SK-N-SH (cell line): ENCODE measurements at regions not wholly inside any gene's neighbourhood (a gene's known extent, or its start where the extent isn't known, plus 50 kb on each side); places are given as distances from the start of the nearest gene placed in this dataset.
A peak's percentile ranks its signal among the peaks of the same experiment; 100 is the strongest.

Experiments
- CTCF ChIA-PET: fragments of 300-600, 350-600 bp; formaldehyde crosslinking; extraction: SDS; loops from one replicate; lab custom pipeline; 2021; lab: Yijun Ruan, JAX
- POLR2A ChIA-PET: fragments of 350-600 bp; sonication (Branson Sonifier 250); formaldehyde crosslinking; extraction: SDS; loops from one replicate; lab custom pipeline; 2020; ENCODE audit warnings: antibody characterized with exemption, inconsistent platforms; lab: Yijun Ruan, JAX
- DNase-seq: peaks from one replicate; pipeline ENCODE4 v3.0.0; 2012
- H2AFZ ChIP-seq: fragments of 200-600 bp; sonication (generic); 2 replicates; pipeline ENCODE4 v1.8.1; 2016; ENCODE audit warnings: antibody characterized with exemption, mild to moderate bottlenecking, low read depth
- H3F3A ChIP-seq: fragments of 200-600 bp; sonication (generic); replicated peaks from 2 replicates; pipeline ENCODE3; 2016; ENCODE audit warnings: antibody characterized with exemption, mild to moderate bottlenecking; ENCODE audit not compliant: insufficient read depth
- H3K27ac ChIP-seq, 2 experiments: fragments of 200-500 bp in 1 of 2; fragments of 200-600 bp in 1 of 2; sonication (Bioruptor generic) in 1 of 2; sonication (generic), shearing (Covaris generic) in 1 of 2; 2 replicates each; pipeline versions ENCODE4 v1.5.1 to v1.6.1; 2014 to 2016; ENCODE audit warnings: low read depth in 2 of 2, inconsistent platforms in 1 of 2, low read length in 1 of 2, mild to moderate bottlenecking in 1 of 2, mixed read lengths in 1 of 2
- H3K27me3 ChIP-seq: fragments of 200-600 bp; sonication (generic), shearing (Covaris generic); 2 replicates; pipeline ENCODE4 v1.6.1; 2016; ENCODE audit warnings: mixed run types; ENCODE audit not compliant: insufficient read depth
- H3K36me3 ChIP-seq, 2 experiments: fragments of 200-500 bp in 1 of 2; fragments of 200-600 bp in 1 of 2; sonication (Bioruptor generic) in 1 of 2; sonication (generic) in 1 of 2; replicated peaks in 1 of 2; 2 replicates each; pipeline versions ENCODE3 to v1.5.1; 2014 to 2016; ENCODE audit warnings: low read length in 1 of 2, mild to moderate bottlenecking in 1 of 2; ENCODE audit not compliant: insufficient read depth in 2 of 2, control insufficient read depth in 1 of 2
- H3K4me1 ChIP-seq, 2 experiments: fragments of 200-500 bp in 1 of 2; fragments of 200-600 bp in 1 of 2; sonication (Bioruptor generic) in 1 of 2; sonication (generic), shearing (Covaris generic) in 1 of 2; 2 replicates each; pipeline versions ENCODE4 v1.5.1 to v1.6.1; 2014 to 2016; ENCODE audit warnings: low read depth in 1 of 2, low read length in 1 of 2, mixed run types in 1 of 2; ENCODE audit not compliant: insufficient read depth in 2 of 2, control insufficient read depth in 1 of 2
- H3K4me2 ChIP-seq: fragments of 200-600 bp; sonication (generic), shearing (Covaris generic); 2 replicates; pipeline ENCODE4 v1.6.1; 2017; ENCODE audit warnings: mixed run types
- H3K4me3 ChIP-seq, 2 experiments: fragments of 200-500 bp in 1 of 2; fragments of 200-600 bp in 1 of 2; sonication (Bioruptor generic) in 1 of 2; sonication (generic), shearing (Covaris generic) in 1 of 2; 2 replicates each; pipeline versions ENCODE4 v1.5.1 to v1.8.1; 2014 to 2016; ENCODE audit warnings: low read depth in 2 of 2, inconsistent platforms in 1 of 2, low read length in 1 of 2, mild to moderate bottlenecking in 1 of 2, mixed read lengths in 1 of 2, moderate library complexity in 1 of 2
- H3K79me2 ChIP-seq: fragments of 200-600 bp; sonication (generic); 2 replicates; pipeline ENCODE4 v1.8.1; 2017; ENCODE audit warnings: mild to moderate bottlenecking; ENCODE audit not compliant: insufficient read depth
- H3K9ac ChIP-seq: fragments of 200-600 bp; sonication (generic); 2 replicates; pipeline ENCODE4 v1.6.1; 2017; ENCODE audit warnings: mixed run types
- H3K9me2 ChIP-seq: fragments of 200-600 bp; sonication (generic); 2 replicates; pipeline ENCODE4 v1.6.1; 2017; ENCODE audit warnings: mixed run types
- H3K9me3 ChIP-seq: fragments of 200-600 bp; sonication (generic); 2 replicates; pipeline ENCODE4 v1.6.1; 2017; ENCODE audit warnings: mixed run types, mild to moderate bottlenecking, moderate library complexity
- H4K20me1 ChIP-seq: fragments of 200-600 bp; sonication (generic); 2 replicates; pipeline ENCODE4 v1.6.1; 2017; ENCODE audit warnings: mild to moderate bottlenecking, mixed run types; ENCODE audit not compliant: insufficient read depth
- ELF1 ChIP-seq: IDR thresholded peaks from 2 replicates; pipeline ENCODE4 v1.4.0; 2012
- EZH2phosphoT487 ChIP-seq: fragments of 200-600 bp; sonication (generic); IDR thresholded peaks from 2 replicates; pipeline ENCODE4 v1.6.1; 2017; ENCODE audit warnings: low read depth, mixed run types, mild to moderate bottlenecking, antibody characterized with exemption, moderate library complexity, borderline replicate concordance
- FOXJ3 ChIP-seq: sonication (generic); formaldehyde crosslinking; IDR thresholded peaks from 2 replicates; pipeline ENCODE4 v1.5.1; 2020; ENCODE audit warnings: mild to moderate bottlenecking, missing genetic modification reagents
- FOXM1 ChIP-seq: IDR thresholded peaks from 2 replicates; pipeline ENCODE4 v1.4.0; 2012; ENCODE audit warnings: low read depth, mild to moderate bottlenecking
- GABPA ChIP-seq: IDR thresholded peaks from 2 replicates; pipeline ENCODE4 v1.4.0; 2012; ENCODE audit warnings: low read depth, mild to moderate bottlenecking
- RAD21 ChIP-seq: IDR thresholded peaks from 2 replicates; pipeline ENCODE4 v1.6.1; 2012; ENCODE audit warnings: mild to moderate bottlenecking, low read length
- REST ChIP-seq: IDR thresholded peaks from 2 replicates; pipeline ENCODE4 v1.6.1; 2012; ENCODE audit warnings: mild to moderate bottlenecking, low read depth, low read length, moderate library complexity
- TEAD4 ChIP-seq: IDR thresholded peaks from 2 replicates; pipeline ENCODE4 v1.4.0; 2012; ENCODE audit warnings: mild to moderate bottlenecking, borderline replicate concordance; ENCODE audit not compliant: insufficient read depth
- WGBS: methylation state at CpG from one replicate; pipeline ENCODE4 v1.1.6; 2017; ENCODE audit warnings: low lambda C conversion rate; 5-methylcytosine and 5-hydroxymethylcytosine counted together
- TF ChIP-seq, protein P1 (sequence below): IDR thresholded peaks from 2 replicates; pipeline ENCODE4 v1.4.0; 2012; ENCODE audit warnings: low read depth, borderline replicate concordance
- TF ChIP-seq, protein P2 (sequence below): fragments of 200-600 bp; sonication (generic); IDR thresholded peaks from 2 replicates; pipeline ENCODE4 v1.6.1; 2017; ENCODE audit warnings: antibody characterized with exemption, mild to moderate bottlenecking, moderate library complexity
- TF ChIP-seq, protein P3 (sequence below): fragments of 150-350 bp; IDR thresholded peaks from 2 replicates; pipeline ENCODE4 v1.6.1; 2017; ENCODE audit warnings: antibody characterized with exemption, low read length, low read depth, borderline replicate concordance

- Histone ChIP-seq H3K9ac (no peak overlapping the region), H4K20me1 (no peaks in the 10 kb centered on the region), H3K27me3 (no peaks in the 10 kb centered on the region), H3K4me1 (peaks cover 0 to 24% of the 10 kb centered on the region in 2 experiments; a peak in 2 of 4 replicates), H3K79me2 (no peaks in the 10 kb centered on the region), H3K9me2 (no peaks in the 10 kb centered on the region), H3K27ac (peak overlapping the region in 1 of 2 experiments; percentile 60; a peak in 2 of 4 replicates), H3K4me2 (no peak overlapping the region), H3K4me3 (no peak overlapping the region), H2AFZ (no peak overlapping the region), H3F3A (no peaks in the 10 kb centered on the region), H3K9me3 (no peaks in the 10 kb centered on the region), H3K36me3 (no peaks in the 10 kb centered on the region)
- ChIA-PET CTCF (interaction anchor here (0.7 to 14.8 kb wide), 11 partner anchors 10 to 369 kb away, joined by 3 to 192 read pairs (median 4); no protein-coding TSS in a partner anchor), POLR2A (interaction anchor here (0.8 kb wide), 1 partner anchor 21 kb away, joined by 3 read pairs; no protein-coding TSS in a partner anchor)
- TF ChIP-seq REST = peak; percentile 85
- TF ChIP-seq, protein P1, sequence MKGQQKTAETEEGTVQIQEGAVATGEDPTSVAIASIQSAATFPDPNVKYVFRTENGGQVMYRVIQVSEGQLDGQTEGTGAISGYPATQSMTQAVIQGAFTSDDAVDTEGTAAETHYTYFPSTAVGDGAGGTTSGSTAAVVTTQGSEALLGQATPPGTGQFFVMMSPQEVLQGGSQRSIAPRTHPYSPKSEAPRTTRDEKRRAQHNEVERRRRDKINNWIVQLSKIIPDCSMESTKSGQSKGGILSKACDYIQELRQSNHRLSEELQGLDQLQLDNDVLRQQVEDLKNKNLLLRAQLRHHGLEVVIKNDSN = no peak
- no peak for TF ChIP-seq ELF1
- no peak for TF ChIP-seq FOXJ3 (CRISPR knock-in tag)
- no peak for TF ChIP-seq EZH2phosphoT487
- TF ChIP-seq, protein P2, sequence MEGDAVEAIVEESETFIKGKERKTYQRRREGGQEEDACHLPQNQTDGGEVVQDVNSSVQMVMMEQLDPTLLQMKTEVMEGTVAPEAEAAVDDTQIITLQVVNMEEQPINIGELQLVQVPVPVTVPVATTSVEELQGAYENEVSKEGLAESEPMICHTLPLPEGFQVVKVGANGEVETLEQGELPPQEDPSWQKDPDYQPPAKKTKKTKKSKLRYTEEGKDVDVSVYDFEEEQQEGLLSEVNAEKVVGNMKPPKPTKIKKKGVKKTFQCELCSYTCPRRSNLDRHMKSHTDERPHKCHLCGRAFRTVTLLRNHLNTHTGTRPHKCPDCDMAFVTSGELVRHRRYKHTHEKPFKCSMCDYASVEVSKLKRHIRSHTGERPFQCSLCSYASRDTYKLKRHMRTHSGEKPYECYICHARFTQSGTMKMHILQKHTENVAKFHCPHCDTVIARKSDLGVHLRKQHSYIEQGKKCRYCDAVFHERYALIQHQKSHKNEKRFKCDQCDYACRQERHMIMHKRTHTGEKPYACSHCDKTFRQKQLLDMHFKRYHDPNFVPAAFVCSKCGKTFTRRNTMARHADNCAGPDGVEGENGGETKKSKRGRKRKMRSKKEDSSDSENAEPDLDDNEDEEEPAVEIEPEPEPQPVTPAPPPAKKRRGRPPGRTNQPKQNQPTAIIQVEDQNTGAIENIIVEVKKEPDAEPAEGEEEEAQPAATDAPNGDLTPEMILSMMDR = peak; percentile 34
- TF ChIP-seq FOXM1 = no peak
- no peak for TF ChIP-seq GABPA
- TF ChIP-seq TEAD4 = no peak
- TF ChIP-seq RAD21 = peak; percentile 55
- TF ChIP-seq, protein P3, sequence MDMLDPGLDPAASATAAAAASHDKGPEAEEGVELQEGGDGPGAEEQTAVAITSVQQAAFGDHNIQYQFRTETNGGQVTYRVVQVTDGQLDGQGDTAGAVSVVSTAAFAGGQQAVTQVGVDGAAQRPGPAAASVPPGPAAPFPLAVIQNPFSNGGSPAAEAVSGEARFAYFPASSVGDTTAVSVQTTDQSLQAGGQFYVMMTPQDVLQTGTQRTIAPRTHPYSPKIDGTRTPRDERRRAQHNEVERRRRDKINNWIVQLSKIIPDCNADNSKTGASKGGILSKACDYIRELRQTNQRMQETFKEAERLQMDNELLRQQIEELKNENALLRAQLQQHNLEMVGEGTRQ = no peak
- DNase-seq = peak; percentile 43
- WGBS = 47% methylated on average over 8 of the region's 8 CpGs
Observed at GRCh38 chr5:174424219-174425053, 299.9 kb upstream of the MSX2 start.
